Transverse colon (tissue), 4 donors: ENCODE measurements at regions not wholly inside any gene's neighbourhood (a gene's known extent, or its start where the extent isn't known, plus 50 kb on each side); places are given as distances from the start of the nearest gene placed in this dataset.

Experiments used
- EP300 ChIP-seq: sonication (generic); formaldehyde crosslinking; IDR thresholded peaks from one replicate; pipeline ENCODE4 v1.6.1; 2017; ENCODE audit warnings: antibody characterized with exemption, low read depth
- POLR2A ChIP-seq: fragments of 450-650 bp; IDR thresholded peaks from one replicate; pipeline ENCODE4 v1.6.1; 2016; ENCODE audit warnings: antibody characterized with exemption, mild to moderate bottlenecking, moderate library complexity
- POLR2AphosphoS5 ChIP-seq, 3 donors: sonication (generic); formaldehyde crosslinking; IDR thresholded peaks; one replicate each; pipeline ENCODE4 v1.6.1; 2016; ENCODE audit warnings: antibody characterized with exemption in 3 of 3
- TF ChIP-seq, protein P1 (sequence below), 5 experiments: fragments of 200-600 bp in 3 of 5; fragments of 450-650 bp in 2 of 5; sonication (generic) in 3 of 5; IDR thresholded peaks; 1 replicate in 2 of 5; 2 replicates in 3 of 5; pipeline ENCODE4 v1.5.1; 2016 to 2017; ENCODE audit warnings: antibody characterized with exemption in 5 of 5, inconsistent platforms in 3 of 5, mild to moderate bottlenecking in 2 of 5, moderate library complexity in 1 of 5

GRCh38 chr20:21835042-21835441 is 129.6 kb downstream of the PAX1 start:
- TF ChIP-seq, protein P1, sequence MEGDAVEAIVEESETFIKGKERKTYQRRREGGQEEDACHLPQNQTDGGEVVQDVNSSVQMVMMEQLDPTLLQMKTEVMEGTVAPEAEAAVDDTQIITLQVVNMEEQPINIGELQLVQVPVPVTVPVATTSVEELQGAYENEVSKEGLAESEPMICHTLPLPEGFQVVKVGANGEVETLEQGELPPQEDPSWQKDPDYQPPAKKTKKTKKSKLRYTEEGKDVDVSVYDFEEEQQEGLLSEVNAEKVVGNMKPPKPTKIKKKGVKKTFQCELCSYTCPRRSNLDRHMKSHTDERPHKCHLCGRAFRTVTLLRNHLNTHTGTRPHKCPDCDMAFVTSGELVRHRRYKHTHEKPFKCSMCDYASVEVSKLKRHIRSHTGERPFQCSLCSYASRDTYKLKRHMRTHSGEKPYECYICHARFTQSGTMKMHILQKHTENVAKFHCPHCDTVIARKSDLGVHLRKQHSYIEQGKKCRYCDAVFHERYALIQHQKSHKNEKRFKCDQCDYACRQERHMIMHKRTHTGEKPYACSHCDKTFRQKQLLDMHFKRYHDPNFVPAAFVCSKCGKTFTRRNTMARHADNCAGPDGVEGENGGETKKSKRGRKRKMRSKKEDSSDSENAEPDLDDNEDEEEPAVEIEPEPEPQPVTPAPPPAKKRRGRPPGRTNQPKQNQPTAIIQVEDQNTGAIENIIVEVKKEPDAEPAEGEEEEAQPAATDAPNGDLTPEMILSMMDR (IDR thresholded peaks at IDR 0.05): no peak
- TF ChIP-seq POLR2A (no peak), POLR2AphosphoS5 (IDR thresholded peaks at IDR 0.05) (no peak), EP300 (no peak)
